GM23248 (cell line): ENCODE measurements at regions not wholly inside any gene's neighbourhood (a gene's known extent, or its start where the extent isn't known, plus 50 kb on each side); places are given as distances from the start of the nearest gene placed in this dataset.

ENCODE experiments used
- EZH2 ChIP-seq: fragments of 200-600 bp; sonication (generic); IDR thresholded peaks from 2 replicates; pipeline ENCODE4 v1.6.1; 2018; ENCODE audit warnings: antibody characterized with exemption, mild to moderate bottlenecking; ENCODE audit not compliant: insufficient read depth, poor library complexity, severe bottlenecking
- EZH2phosphoT487 ChIP-seq: fragments of 200-600 bp; sonication (generic); IDR thresholded peaks from 2 replicates; pipeline ENCODE4 v1.6.1; 2018; ENCODE audit warnings: antibody characterized with exemption, moderate library complexity, mild to moderate bottlenecking, low read depth; ENCODE audit not compliant: insufficient read depth

- TF ChIP-seq EZH2, result no peak
- no peak for TF ChIP-seq EZH2phosphoT487
Measured at GRCh38 chr18:75714766-75715165, 287.3 kb upstream of the SMIM21 start.
